DMS153 treated with DMSO at 0.1 percent for 48 hours (cell line): ENCODE measurements at regions not wholly inside any gene's neighbourhood (a gene's known extent, or its start where the extent isn't known, plus 50 kb on each side); places are given as distances from the start of the nearest gene placed in this dataset.

Experiments used
- DNase-seq: peaks from one replicate; lab custom pipeline; 2025; ENCODE audit not compliant: unreplicated experiment; lab: John Stamatoyannopoulos, UW

DNA sequence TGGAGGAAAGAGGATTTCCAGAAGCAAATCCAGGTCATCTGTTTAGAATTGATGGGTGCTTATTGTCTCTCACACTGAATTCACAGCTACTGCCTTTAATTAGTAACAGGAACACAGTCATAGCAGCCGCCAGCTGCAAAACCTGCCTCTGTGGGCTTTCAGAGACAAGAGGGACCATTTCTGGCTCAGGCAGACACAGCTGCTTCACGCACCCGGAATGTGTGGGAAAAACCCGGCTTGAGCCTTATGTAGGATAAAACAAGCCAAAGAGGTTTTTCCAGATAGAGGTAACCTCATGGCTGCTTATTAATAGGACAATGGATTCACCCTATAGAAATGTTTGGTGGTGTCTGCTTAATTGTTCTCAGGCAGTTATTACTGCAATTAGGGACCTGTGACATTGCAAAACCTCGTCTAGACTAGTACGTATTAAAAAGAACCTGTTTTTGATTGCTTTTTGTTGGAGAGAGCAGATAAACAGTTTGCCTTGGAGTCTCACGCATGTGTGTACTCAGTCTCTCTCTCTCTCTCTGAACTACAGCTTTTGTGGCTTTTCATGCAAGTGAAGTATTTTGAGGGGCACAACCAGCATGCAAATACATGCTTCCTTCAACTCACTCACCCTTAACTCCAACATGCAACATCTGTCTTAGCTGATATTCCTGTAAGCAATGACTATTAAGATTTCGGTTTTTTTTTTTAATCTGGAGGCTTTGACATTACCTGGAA is 302.7 kb downstream of the PLK2 start:
- DNase-seq, result no peak

- no peak for DNase-seq
Observed at GRCh38 chr5:58156361-58156760, 303.5 kb downstream of the PLK2 start.

- DNase-seq, result no peak
Observed at GRCh38 chr5:58153255-58153654, 306.6 kb downstream of the PLK2 start.

GRCh38 chr5:58151414-58151813 is 308.5 kb downstream of the PLK2 start:
- no peak for DNase-seq

DNA sequence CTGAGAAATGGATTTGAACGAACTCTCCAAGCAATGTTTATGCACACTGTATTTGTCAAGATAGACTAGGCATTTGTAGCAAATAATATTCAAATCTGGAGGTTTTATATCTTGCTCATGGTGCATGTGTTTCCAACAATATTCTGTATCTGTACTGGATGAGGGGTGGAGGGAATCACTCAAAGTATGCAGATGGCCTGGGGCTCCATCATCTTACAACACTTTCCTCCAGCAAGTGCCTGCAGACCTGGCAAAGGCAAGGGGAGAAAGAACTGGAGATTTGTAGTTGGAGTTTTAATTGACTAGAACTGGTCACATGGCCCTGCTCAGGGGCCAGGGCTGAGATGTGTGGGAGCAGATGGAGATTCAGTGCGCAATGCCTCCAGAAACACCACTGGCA is 309.0 kb downstream of the PLK2 start:
- no peak for DNase-seq

DNA sequence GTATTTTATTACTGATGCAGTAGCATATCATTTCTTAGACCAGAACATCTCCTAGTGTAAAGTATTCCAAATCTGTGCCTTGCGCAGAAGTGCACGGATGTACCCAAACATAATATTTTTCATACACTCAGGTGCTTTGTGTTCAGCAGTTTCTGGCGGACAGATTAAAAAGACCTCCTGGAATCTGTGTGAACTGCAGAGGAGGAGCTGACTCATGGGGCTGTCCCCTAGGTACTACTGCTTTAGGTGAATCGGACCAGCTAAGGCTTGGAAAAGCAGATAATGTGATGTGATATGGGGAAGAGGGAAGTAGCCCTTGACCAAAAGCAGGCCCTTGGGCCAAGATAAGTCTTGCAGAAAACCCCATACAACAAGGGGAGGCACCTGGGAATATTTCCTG is 310.1 kb downstream of the PLK2 start:
- no peak for DNase-seq

- DNase-seq, result no peak
Observed at GRCh38 chr5:58149345-58149744, 310.5 kb downstream of the PLK2 start.

DNA sequence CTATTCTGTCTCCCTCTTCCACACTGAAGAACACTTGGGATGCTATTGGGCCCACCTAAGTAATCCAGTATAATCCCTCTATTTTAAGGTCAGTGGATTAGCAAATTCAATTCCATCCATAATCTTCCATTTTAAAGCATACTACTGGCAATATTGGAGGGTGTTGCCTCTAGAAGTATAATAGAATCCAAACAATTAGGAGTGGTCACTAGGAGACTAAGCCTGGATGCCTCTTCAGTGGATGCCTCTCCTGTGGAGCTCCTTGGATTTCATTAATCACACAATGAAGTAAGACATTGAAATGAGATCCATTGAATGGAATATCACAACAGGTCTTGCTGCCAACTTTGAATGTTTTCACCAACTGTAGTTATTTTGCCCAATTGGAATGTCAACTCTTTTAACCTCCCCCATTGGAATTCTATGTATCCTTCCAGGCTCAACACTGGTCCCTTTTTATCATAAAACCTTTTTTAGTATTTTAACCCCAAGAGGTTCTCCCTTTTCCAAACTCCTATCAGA is 311.6 kb downstream of the PLK2 start:
- DNase-seq, result no peak

DNA sequence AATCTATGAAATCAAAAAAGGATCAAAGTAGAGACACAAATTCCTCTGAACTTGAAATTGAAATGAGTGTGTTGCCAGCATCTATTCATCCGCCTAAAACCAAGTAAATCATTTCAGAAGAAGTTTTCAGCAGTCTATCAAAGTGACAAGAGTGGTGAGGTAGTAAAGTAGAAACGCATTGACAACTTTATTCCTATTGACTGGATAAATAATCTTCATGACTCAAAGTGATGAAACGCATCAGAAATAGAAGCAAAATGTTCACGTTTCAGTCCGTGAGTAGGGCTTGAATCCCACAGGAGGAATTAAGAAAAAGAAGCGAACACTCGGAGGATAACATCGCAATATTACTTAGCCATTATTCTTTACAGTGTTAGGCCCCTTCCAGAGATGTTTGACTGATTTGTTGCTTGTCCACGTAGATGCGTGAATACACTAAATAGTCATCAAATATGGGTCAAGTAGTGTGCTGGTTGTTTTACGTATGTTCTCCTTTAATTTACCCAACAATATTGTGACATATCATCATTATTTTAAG is 314.4 kb downstream of the PLK2 start:
- no peak for DNase-seq

- DNase-seq, result no peak
Observed at GRCh38 chr5:58143727-58144126, 316.2 kb downstream of the PLK2 start.

DNA sequence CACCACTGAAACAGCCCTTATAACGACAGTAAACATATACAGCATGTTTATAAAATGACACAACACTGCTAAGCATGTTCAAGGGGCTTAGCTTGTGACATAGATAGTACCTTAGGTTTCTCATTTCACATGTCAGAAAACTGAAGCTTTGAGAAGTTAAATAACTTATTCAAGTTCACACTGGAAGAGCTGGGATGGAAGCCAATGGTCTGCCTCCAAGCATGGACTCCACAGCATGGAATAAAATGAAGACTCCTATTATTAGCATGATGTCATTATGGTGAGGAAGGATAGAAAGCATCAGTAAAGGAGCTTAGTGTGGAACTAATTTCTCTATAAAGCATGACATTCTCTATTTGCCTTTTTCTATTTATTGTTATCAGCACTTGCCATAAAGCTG is 316.7 kb downstream of the PLK2 start:
- no peak for DNase-seq

DNA sequence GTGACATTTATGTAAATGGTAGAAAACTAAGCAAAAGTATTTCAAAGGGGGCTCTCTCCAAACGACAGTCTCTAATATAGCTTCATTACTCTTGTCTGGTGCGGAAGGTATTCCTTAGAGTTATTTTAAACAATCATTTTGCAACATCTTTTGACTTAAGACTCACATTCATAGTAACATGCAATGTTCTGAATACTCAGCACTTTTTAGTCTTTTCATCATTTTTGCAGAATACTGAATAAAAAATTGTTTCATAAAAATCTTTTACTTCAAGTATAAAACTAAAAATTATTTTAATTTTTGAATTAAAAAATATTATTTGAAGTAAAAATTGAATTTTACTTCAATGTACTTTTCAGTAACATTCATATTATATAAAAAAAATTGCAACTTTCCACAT is 321.1 kb downstream of the PLK2 start:
- no peak for DNase-seq

DNA sequence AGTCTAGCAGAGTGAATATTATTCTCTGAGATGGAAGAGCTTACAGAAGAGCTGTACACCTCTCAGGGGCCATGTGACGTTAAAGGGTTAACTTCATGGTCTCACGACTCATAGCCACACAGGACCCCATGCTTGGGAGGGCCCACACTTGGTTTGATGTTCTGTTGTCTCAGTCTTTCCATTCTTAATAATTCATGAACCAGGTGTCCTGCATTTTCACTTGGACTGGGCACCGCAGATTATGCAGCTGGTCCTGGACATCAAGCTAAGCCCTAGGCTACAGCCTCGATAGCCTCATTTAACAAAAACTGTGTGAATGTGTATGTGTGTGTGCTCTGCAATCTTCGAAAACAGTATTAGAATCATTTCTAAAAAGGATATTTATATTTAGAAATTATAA is 323.5 kb downstream of the PLK2 start:
- DNase-seq, result no peak

DNA sequence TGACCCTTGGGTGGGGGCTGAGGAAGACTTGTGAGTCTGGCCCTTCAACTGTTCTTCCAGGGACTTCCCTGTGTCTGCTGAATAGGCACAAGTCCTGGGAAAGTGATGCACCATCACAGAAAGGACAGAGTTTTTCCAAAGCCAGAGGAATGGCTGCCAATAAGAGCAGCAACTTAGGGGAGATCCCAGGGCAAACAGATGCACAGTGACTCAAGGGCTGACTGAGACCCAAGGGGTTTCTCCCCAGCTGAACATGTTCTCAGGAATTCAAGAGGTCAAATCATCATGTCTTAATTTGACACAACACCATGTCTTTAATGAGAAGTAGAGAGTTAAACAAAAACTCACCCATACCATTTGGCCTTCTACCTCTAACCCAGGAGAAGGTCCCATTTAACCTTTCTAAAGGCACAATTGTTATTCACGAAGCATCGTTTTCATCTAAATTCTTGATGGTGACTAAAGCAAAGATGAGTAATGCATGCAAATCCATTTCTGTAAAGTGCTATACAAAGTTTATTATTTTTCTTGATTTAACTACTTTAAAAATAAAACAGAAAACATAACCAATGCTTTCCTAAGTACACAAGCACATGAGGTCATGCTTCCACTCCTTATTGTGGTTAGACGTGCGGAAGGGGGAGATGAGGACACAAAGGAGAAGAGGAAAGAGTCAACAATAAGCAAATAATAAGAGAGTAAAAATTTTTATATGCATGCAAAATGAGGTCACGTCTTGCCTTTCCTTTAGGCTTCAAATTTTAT is 324.1 kb downstream of the PLK2 start:
- DNase-seq, result no peak

DNA sequence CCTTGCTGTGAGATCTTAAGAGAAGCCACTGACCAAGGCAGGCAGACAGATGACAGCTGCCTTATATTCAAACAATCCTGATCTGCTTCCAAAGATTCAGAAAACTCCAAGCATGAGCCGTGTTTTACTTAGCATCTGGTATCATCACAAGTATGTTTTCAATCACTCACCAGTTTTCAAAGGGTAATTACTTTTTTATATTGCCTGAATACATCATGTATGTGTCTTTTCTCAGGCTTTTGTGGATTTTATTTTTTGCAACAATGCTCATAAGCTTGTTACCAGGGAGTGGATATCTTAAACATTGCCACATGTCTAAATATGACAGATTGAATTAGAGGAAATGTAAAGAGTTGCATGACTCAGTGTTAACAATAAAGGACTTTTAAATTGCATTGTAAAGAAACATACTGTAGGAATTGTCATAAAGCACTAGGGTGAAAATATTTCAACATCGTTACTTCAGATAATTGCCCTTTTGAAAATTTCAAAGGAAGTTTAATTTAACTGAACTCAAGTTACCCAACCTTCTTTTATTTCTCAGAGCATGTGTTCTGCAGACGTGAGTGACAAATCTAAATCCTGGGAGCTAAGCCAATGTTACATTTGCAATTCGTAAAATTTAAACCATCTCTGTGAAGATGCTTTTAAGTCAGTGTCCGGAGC is 326.1 kb downstream of the PLK2 start:
- DNase-seq, result no peak

- no peak for DNase-seq
Observed at GRCh38 chr5:58133216-58133615, 326.7 kb downstream of the PLK2 start.

GRCh38 chr5:58127255-58128220 is 332.3 kb downstream of the PLK2 start:
- no peak for DNase-seq

DNA sequence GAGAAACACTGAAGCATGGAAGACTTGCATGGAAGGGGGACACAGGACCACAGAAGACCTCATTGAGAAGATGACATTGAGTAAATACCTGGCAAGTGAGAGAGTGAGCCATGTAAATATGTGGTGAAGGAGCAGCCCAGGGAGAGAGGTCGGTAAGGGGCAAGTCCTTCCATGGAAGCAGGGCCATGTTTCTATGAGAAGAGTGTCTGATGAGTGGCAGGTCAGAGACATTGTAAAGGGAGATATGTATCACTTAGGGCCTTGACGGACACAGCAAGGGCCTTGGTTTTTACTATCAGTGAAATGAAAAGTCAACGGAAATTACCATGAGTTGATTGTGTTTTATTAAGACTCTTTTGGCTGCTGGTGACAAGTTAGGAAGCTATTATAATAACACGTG is 336.4 kb downstream of the PLK2 start:
- no peak for DNase-seq

DNA sequence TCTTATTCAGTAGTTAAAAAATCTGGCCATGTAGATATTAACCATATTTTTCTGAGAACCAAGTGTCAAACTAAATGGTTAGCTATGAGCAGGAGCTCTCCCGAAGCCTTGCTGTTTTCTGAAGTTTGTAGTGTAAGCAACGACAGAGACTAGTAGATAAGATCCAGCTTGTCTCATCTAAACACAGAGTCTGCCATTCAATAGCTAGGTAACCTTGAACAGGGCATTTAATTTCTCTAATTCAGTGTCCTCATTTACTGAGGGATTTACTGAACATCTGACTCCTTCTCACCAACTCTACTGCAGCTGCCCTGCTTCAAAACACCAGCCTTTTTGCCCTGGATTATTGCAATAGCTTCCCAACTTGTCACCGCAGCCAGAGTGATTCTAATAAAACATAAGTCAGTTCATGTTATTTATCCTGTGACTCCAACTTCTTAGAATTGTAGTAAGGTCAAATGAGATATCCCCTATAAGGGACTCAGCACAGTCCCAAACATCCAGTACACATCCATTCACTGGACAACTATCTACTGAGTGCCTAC is 337.0 kb downstream of the PLK2 start:
- no peak for DNase-seq

- no peak for DNase-seq
Observed at GRCh38 chr5:58122157-58122556, 337.7 kb downstream of the PLK2 start.
